ENCODE measurements at regions not wholly inside any gene's neighbourhood (a gene's known extent, or its start where the extent isn't known, plus 50 kb on each side); places are given as distances from the start of the nearest gene placed in this dataset.
A peak's percentile ranks its signal among the peaks of the same experiment; 100 is the strongest.

- DNase-seq (ENCODE audit: low read depth in 4 of 4, low spot score in 3 of 4): no peak
Measured at GRCh38 chr9:16192403-16193017, 639.7 kb downstream of the CCDC171 start.

GRCh38 chr9:16193066-16193465 is 640.2 kb downstream of the CCDC171 start:
- DNase-seq (ENCODE audit: low read depth in 4 of 4, low spot score in 3 of 4): no peak

- no peak for DNase-seq (ENCODE audit: low read depth in 4 of 4, low spot score in 3 of 4)
Measured at GRCh38 chr9:16196206-16196605, 643.4 kb downstream of the CCDC171 start.

GRCh38 chr9:16197578-16198370 is 644.9 kb downstream of the CCDC171 start:
- DNase-seq (ENCODE audit: low read depth in 4 of 4, low spot score in 3 of 4): no peak

DNA sequence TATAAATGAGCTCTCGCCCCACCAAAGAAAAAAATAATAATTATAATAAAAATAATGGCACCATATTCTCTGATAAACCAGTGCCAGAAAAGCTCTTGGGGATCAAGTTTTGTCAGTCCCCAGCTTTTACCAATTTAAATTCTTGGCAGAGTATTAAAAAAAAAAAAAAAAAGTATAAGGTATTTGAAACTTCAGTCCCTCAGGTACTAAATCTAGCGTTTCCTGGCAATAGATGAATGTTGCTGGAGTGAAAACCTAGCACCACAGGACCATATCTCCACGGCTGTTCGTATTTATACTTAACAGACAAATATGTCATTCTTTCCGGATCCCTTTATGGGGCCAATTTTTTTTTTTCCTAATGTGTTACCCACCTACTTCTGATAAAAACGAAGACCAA is 646.2 kb downstream of the CCDC171 start:
- no peak for DNase-seq (ENCODE audit: low read depth in 4 of 4, low spot score in 3 of 4)

GRCh38 chr9:16202221-16202620 is 649.4 kb downstream of the CCDC171 start:
- DNase-seq (ENCODE audit: low read depth in 4 of 4, low spot score in 3 of 4): no peak

DNA sequence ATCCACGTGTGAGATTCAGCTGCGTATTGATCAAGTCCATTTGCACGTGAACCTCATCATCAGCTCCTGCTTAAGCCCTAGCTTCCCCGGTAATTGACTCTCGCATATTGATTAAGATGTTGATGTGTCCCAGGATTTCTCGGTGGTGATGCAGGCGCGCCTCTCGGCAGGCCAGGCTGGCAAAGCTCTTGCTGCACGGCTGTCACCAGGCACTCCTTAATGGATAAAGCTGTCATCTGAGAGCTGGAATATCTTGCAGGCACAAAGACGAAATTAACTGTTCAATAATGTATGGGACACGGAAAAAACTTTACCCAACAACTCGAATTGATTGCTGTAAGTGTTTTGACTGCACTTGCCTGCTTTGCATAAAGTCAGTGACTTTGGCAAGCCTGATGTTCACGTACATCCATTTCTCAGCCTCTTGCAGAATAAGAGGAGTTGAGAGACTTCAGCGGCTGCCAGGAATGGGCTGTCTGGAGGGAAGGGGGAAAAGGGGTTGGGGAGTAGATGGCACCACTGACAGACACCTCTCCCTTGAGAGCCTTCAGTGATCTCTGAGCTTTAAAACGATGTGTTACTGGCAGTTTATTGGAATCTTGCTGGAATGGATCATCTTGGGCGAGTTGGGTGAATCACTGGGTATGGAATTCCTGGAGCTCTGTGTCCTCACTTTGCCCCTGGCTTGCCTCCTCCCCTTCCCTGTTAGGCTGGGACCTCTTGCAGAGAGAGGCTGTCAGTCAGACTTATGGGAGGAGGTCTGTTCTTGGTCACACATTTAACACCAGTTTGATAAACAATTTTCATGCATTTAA is 650.3 kb downstream of the CCDC171 start:
- no peak for DNase-seq (ENCODE audit: low read depth in 4 of 4, low spot score in 3 of 4)

- no peak for DNase-seq (ENCODE audit: low read depth in 4 of 4, low spot score in 3 of 4)
Measured at GRCh38 chr9:16203729-16204573, 651.1 kb downstream of the CCDC171 start.

DNA sequence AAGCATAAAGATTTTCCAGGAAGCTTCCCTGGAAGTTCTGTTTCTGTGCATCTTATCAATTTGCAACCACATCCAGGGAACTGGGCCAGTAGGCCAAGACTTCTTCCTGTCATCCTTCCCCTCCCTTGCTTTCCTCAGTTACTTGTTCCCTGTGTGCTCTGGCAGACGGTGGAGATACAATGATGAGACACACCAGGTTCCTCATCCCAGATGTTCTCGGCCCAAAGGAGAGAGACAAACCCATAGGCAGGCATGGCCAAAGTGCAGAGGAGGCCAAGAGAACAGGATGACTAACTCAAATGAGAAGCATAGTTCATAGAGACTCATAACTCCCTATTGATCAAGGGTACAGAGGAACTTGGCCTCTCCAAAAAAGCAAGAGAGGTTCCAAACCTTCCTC is 652.6 kb downstream of the CCDC171 start:
- DNase-seq (ENCODE audit: low read depth in 4 of 4, low spot score in 3 of 4): no peak

DNA sequence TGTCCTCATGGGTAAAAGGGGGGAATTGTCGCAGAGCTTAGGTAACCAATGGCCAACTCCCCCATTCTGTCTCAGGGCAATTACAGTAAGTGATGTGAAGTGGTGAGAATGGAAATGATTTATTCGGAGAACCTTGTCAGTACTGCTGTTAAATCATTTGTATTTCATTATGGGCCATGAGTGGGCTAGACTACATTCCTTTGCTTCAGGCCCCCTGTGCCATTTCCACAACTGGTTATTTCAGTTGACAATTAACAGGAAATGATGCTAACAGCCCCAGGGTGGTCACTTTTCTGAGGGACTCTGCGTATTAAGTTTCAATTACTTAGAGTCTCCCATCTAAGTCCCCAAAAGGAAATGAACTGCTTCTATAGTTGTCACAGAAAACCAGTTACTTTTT is 653.7 kb downstream of the CCDC171 start:
- no peak for DNase-seq (ENCODE audit: low read depth in 4 of 4, low spot score in 3 of 4)

- DNase-seq (ENCODE audit: low read depth in 4 of 4, low spot score in 3 of 4): no peak
Measured at GRCh38 chr9:16207161-16207560, 654.3 kb downstream of the CCDC171 start.

DNA sequence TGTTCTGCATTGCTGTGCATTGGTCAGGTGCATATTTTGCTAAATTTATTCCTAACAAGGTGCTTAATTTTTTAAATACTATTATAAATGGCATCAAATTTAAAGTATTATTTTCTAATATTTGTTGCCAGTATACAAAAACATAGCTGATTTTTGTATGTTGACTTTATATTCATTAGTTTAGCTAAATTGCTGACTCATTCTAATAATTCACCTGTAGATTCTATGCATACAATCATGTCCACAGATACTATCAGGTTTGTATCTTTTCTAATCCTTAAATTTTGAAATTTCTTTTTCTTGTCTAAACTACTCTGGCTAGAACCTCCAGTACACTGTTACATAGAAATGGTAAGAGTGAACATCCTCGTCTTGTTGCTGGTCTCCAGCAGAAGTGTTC is 657.6 kb downstream of the CCDC171 start:
- DNase-seq (ENCODE audit: low read depth in 4 of 4, low spot score in 3 of 4): no peak

GRCh38 chr9:16211946-16212345 is 658.5 kb downstream of the BNC2 start:
- DNase-seq (ENCODE audit: low read depth in 4 of 4, low spot score in 3 of 4): no peak

DNA sequence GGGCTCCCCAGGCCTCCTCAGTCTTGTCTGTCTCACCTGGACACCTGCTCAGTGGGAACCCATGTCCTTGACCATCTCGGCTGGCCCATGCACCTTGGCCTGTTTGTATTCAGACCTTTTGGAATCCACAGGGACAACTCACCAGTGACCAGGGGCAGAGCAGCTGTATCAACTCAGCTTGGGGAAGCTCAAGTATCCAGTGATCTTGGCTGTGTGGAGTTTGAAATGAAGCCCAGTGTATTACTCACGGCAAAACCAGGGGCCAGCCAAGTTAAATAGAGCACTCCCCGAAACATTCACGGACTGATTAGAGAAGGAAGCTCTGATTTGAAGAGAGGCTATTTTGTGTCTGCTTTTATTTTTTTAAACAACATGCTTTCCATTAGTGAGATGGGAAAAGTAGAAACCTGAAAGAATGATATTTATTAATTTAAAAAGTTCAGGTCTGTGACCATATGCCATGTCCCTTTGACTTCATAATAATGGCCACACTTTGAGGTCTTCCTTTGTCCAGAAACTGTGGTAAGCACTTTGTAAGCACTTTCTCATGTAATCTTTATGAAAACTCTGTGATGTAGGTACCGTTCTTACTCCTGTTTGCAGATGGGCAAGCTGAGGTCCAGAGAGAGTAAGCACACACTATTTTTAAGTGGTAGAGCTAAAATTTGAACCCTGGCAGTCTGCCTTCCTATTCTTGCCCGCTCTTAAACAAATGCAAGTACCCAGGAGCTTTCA is 656.5 kb downstream of the BNC2 start:
- DNase-seq (ENCODE audit: low read depth in 4 of 4, low spot score in 3 of 4): peak; percentile 51 to 73 (median 64)

GRCh38 chr9:16214677-16215352 is 655.7 kb downstream of the BNC2 start:
- no peak for DNase-seq (ENCODE audit: low read depth in 4 of 4, low spot score in 3 of 4)

GRCh38 chr9:16215353-16215680 is 655.2 kb downstream of the BNC2 start:
- DNase-seq (ENCODE audit: low read depth in 4 of 4, low spot score in 3 of 4): no peak

DNA sequence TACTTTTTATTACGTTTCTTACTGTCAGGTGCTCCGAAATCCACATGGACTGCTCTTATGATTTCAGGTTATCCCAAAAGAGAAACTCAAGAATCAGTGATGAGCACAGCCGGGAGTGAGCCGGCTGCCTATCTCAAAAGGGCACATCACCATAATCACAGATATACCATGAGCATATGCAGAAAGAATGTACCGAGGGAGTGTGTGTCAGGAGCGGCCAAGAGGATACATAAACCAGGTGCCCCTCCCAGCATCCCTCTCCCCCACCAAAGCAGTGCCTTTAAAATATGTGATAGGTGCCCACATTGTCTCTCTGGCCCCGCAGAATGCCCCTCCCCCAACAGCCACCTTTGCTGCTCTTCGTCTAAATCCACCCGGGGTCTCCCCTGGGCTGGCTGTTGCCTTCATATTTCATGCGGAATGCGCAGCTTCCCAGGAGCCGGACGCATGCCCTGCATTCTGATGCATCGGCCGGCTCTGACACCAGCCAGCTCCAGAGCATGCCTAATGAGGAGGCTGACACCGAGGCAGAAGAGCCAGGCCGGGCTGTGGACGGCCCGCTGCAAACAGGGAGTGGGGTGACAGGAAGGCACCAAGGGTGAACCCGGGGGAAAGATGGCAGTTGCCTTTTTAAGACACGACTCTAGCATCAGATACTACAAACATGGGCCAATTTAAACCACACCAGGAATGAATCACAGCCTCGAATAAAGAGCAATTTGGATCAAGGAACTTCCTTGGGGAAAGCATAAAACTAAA is 652.3 kb downstream of the BNC2 start:
- no peak for DNase-seq (ENCODE audit: low read depth in 4 of 4, low spot score in 3 of 4)

DNA sequence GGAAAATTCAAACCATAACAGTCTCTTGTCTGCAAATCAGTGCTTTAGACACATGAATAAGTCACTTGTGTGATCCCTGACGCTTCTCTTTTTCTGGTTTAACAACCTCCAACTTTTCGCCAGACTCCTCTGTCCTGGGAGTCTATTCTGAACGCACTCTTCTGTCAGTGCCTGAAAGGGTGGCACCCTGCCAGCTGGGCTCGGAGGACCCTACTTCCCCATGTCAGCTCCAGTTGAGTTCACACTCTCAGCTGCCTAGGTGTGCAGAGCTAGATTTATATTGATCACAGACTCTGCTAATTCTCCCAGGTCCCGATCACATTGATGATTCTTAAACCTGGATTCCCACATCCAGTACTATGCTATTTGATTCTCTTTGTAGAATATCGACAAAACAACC is 649.1 kb downstream of the BNC2 start:
- DNase-seq (ENCODE audit: low read depth in 4 of 4, low spot score in 3 of 4): no peak
